ENCODE measurements at regions not wholly inside any gene's neighbourhood (a gene's known extent, or its start where the extent isn't known, plus 50 kb on each side); places are given as distances from the start of the nearest gene placed in this dataset.

- no peak for DNase-seq (ENCODE audit: extremely low read depth, low read depth)
- H3K4me3 ChIP-seq (replicated peaks; ENCODE audit: low read depth, low read length) = no peak overlapping the region
- TF ChIP-seq CTCF (IDR thresholded peaks at IDR 0.05; ENCODE audit: low read depth, low read length, missing control alignments) = no peak
Observed at GRCh38 chr2:157940024-157940423, 63.9 kb upstream of the ACVR1 start.

GRCh38 chr2:157938556-157938955 lies 62.4 kb upstream of the ACVR1 start:
- no peak for DNase-seq (ENCODE audit: extremely low read depth, low read depth)
- TF ChIP-seq CTCF (IDR thresholded peaks at IDR 0.05; ENCODE audit: low read depth, low read length, missing control alignments) = no peak
- H3K4me3 ChIP-seq (replicated peaks; ENCODE audit: low read depth, low read length) = no peak overlapping the region

- DNase-seq (ENCODE audit: extremely low read depth, low read depth) = no peak
- H3K4me3 ChIP-seq (replicated peaks; ENCODE audit: low read depth, low read length) = no peak overlapping the region
- no peak for TF ChIP-seq CTCF (IDR thresholded peaks at IDR 0.05; ENCODE audit: low read depth, low read length, missing control alignments)
Observed at GRCh38 chr2:157936406-157936805, 60.3 kb upstream of the ACVR1 start.

GRCh38 chr2:157935378-157935906 lies 59.3 kb upstream of the ACVR1 start:
- no peak overlapping the region for H3K4me3 ChIP-seq (replicated peaks; ENCODE audit: low read depth, low read length)
- no peak for DNase-seq (ENCODE audit: extremely low read depth, low read depth)
- TF ChIP-seq CTCF (IDR thresholded peaks at IDR 0.05; ENCODE audit: low read depth, low read length, missing control alignments) = no peak

- no peak overlapping the region for H3K4me3 ChIP-seq (replicated peaks; ENCODE audit: low read depth, low read length)
- no peak for DNase-seq (ENCODE audit: extremely low read depth, low read depth)
- TF ChIP-seq CTCF (IDR thresholded peaks at IDR 0.05; ENCODE audit: low read depth, low read length, missing control alignments) = no peak
Observed at GRCh38 chr2:157934684-157935377, 58.7 kb upstream of the ACVR1 start.

- DNase-seq (ENCODE audit: extremely low read depth, low read depth) = no peak
- TF ChIP-seq CTCF (IDR thresholded peaks at IDR 0.05; ENCODE audit: low read depth, low read length, missing control alignments) = no peak
- no peak overlapping the region for H3K4me3 ChIP-seq (replicated peaks; ENCODE audit: low read depth, low read length)
Observed at GRCh38 chr2:157933160-157933920, 57.2 kb upstream of the ACVR1 start.

All from HFF-Myc (cell line).